22Rv1 (cell line): ENCODE measurements at regions not wholly inside any gene's neighbourhood (a gene's known extent, or its start where the extent isn't known, plus 50 kb on each side); places are given as distances from the start of the nearest gene placed in this dataset.

Experiments used
- ZFX ChIP-seq: fragments of 450-650 bp; IDR thresholded peaks from 2 replicates; pipeline ENCODE4 v1.6.1; 2017; ENCODE audit warnings: antibody characterized with exemption, borderline replicate concordance
- TF ChIP-seq, protein P1 (sequence below): fragments of 450-650 bp; IDR thresholded peaks from 2 replicates; pipeline ENCODE4 v1.5.1; 2017; ENCODE audit warnings: mild to moderate bottlenecking

DNA sequence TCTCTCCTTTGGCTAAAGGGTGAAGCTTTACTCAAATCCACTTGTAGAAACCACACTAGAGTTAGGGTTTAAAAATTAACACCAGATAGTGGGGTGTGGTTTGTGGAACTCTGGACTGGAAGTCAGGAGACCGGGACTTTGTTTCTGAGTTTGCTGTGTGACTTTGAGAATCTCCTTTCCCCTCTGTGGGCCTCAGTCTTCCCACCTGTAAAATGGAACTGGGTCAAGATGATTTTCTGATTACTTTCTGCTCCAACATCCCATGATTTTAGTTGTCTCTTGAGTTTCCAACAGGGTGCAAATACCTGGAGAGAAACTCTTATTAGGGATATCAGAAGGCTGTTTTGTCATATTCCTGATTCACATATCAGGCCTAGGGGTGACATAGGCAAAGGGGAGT, 301.0 kb downstream of the MIAT start:
- TF ChIP-seq, protein P1, sequence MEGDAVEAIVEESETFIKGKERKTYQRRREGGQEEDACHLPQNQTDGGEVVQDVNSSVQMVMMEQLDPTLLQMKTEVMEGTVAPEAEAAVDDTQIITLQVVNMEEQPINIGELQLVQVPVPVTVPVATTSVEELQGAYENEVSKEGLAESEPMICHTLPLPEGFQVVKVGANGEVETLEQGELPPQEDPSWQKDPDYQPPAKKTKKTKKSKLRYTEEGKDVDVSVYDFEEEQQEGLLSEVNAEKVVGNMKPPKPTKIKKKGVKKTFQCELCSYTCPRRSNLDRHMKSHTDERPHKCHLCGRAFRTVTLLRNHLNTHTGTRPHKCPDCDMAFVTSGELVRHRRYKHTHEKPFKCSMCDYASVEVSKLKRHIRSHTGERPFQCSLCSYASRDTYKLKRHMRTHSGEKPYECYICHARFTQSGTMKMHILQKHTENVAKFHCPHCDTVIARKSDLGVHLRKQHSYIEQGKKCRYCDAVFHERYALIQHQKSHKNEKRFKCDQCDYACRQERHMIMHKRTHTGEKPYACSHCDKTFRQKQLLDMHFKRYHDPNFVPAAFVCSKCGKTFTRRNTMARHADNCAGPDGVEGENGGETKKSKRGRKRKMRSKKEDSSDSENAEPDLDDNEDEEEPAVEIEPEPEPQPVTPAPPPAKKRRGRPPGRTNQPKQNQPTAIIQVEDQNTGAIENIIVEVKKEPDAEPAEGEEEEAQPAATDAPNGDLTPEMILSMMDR: no peak
- no peak for TF ChIP-seq ZFX
